UCSD-AML1 (cell line): ENCODE measurements at regions not wholly inside any gene's neighbourhood (a gene's known extent, or its start where the extent isn't known, plus 50 kb on each side); places are given as distances from the start of the nearest gene placed in this dataset.
"Not testable (repeated sequence)": the region's sequence is repeated elsewhere in the genome, so short reads cannot be mapped to it uniquely, and the experiment has no call there.

Experiments used
- DNase-seq: peaks from one replicate; lab custom pipeline; 2025; ENCODE audit not compliant: unreplicated experiment; lab: John Stamatoyannopoulos, UW

GRCh38 chr9:32067261-32067660 lies 317.2 kb upstream of the ACO1 start:
- DNase-seq: no peak

- DNase-seq: peak; percentile 2
Observed at GRCh38 chr9:32069169-32069813, 315.2 kb upstream of the ACO1 start.

- peak; percentile 3 for DNase-seq
Observed at GRCh38 chr9:32069969-32070368, 314.5 kb upstream of the ACO1 start.

- DNase-seq: no peak
Observed at GRCh38 chr9:32072570-32072969, 311.9 kb upstream of the ACO1 start.

- no peak for DNase-seq
Observed at GRCh38 chr9:32092031-32092430, 292.4 kb upstream of the ACO1 start.

- no peak for DNase-seq
Observed at GRCh38 chr9:32117291-32117690, 267.2 kb upstream of the ACO1 start.

- DNase-seq: no peak
Observed at GRCh38 chr9:32128546-32128945, 255.9 kb upstream of the ACO1 start.

- DNase-seq: not testable (repeated sequence)
Observed at GRCh38 chr9:32130709-32131108, 253.7 kb upstream of the ACO1 start.

- DNase-seq: no peak
Observed at GRCh38 chr9:32136700-32137339, 247.6 kb upstream of the ACO1 start.

- DNase-seq: no peak
Observed at GRCh38 chr9:32142074-32142473, 242.4 kb upstream of the ACO1 start.

GRCh38 chr9:32148553-32148952 lies 235.9 kb upstream of the ACO1 start:
- DNase-seq: peak; percentile 7

GRCh38 chr9:32161209-32161608 lies 223.2 kb upstream of the ACO1 start:
- no peak for DNase-seq

GRCh38 chr9:32161720-32162119 lies 222.7 kb upstream of the ACO1 start:
- DNase-seq: no peak

- not testable (repeated sequence) for DNase-seq
Observed at GRCh38 chr9:32166316-32166715, 218.1 kb upstream of the ACO1 start.

GRCh38 chr9:32171339-32171738 lies 213.1 kb upstream of the ACO1 start:
- no peak for DNase-seq

- no peak for DNase-seq
Observed at GRCh38 chr9:32172256-32172655, 212.2 kb upstream of the ACO1 start.

- DNase-seq: no peak
Observed at GRCh38 chr9:32177396-32177795, 207.0 kb upstream of the ACO1 start.

- no peak for DNase-seq
Observed at GRCh38 chr9:32180597-32180996, 203.8 kb upstream of the ACO1 start.

- no peak for DNase-seq
Observed at GRCh38 chr9:32200241-32200640, 184.2 kb upstream of the ACO1 start.

GRCh38 chr9:32200896-32201295 lies 183.5 kb upstream of the ACO1 start:
- no peak for DNase-seq

GRCh38 chr9:32209164-32209563 lies 175.3 kb upstream of the ACO1 start:
- DNase-seq: not testable (repeated sequence)

- no peak for DNase-seq
Observed at GRCh38 chr9:32218100-32218767, 166.2 kb upstream of the ACO1 start.
